Neural cell (in vitro differentiated cells): ENCODE measurements at regions not wholly inside any gene's neighbourhood (a gene's known extent, or its start where the extent isn't known, plus 50 kb on each side); places are given as distances from the start of the nearest gene placed in this dataset.

Experiments used
- EP300 ChIP-seq: fragments of 450-650 bp; conservative IDR thresholded peaks from 2 replicates; pipeline ENCODE4 v1.6.1; 2014; ENCODE audit warnings: antibody characterized with exemption, mild to moderate bottlenecking, moderate library complexity; ENCODE audit not compliant: poor library complexity, severe bottlenecking
- POLR2AphosphoS5 ChIP-seq: IDR thresholded peaks from 2 replicates; pipeline ENCODE4 v1.6.1; 2012
- REST ChIP-seq: IDR thresholded peaks from 2 replicates; pipeline ENCODE4 v1.6.1; 2012; ENCODE audit warnings: borderline replicate concordance

DNA sequence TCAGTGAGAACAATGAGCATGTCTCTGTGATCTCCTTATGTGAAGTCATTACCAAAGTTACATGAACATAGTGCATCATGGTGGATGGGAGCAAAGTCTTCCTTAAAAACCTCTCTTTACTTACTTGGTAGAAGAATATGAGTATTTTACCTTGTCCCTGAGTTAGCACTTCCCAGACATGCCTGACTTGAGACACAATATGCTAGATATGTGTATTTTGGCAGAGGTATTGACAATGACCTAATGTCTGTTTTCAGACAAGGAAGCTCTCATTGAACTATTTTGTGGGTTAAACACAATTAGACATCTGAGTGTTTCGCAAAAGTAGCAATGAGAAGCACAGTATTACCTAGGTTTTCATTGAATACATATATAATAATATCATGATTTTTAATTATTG is 99.1 kb upstream of the MC4R start:
- TF ChIP-seq REST: no peak
- TF ChIP-seq POLR2AphosphoS5: no peak
- no peak for TF ChIP-seq EP300
